Colonic mucosa (tissue), 4 donors: ENCODE measurements at regions not wholly inside any gene's neighbourhood (a gene's known extent, or its start where the extent isn't known, plus 50 kb on each side); places are given as distances from the start of the nearest gene placed in this dataset.

ENCODE experiments used
- DNase-seq: peaks from one replicate; pipeline ENCODE4 v3.0.0-alpha.2; 2020
- H3K27ac ChIP-seq: fragments of 200-600 bp; one replicate; pipeline ENCODE4 v1.8.0; 2021
- H3K27me3 ChIP-seq: fragments of 200-600 bp; one replicate; pipeline ENCODE4 v1.8.0; 2021
- H3K36me3 ChIP-seq: fragments of 200-600 bp; one replicate; pipeline ENCODE4 v1.8.0; 2021
- H3K4me1 ChIP-seq: fragments of 200-600 bp; one replicate; pipeline ENCODE4 v1.8.0; 2021; ENCODE audit warnings: mild to moderate bottlenecking
- H3K4me3 ChIP-seq: fragments of 200-600 bp; one replicate; pipeline ENCODE4 v1.8.0; 2021
- H3K9ac ChIP-seq, 2 donors: one replicate each; pipeline ENCODE4 v1.7.0; 2013; ENCODE audit warnings: control low read depth in 2 of 2, low read depth in 2 of 2, low read length in 2 of 2
- H3K9me3 ChIP-seq: fragments of 200-600 bp; one replicate; pipeline ENCODE4 v1.8.0; 2021
- CTCF ChIP-seq: fragments of 200-600 bp; IDR thresholded peaks from one replicate; pipeline ENCODE4 v1.8.0; 2022; ENCODE audit warnings: antibody characterized with exemption, mild to moderate bottlenecking
- intact Hi-C: fragments of 100-400 bp; cut with DNase I; formaldehyde crosslinking; loops from one replicate; pipeline ENCODE4 v1.14.1; 2022
- donor health status: healthy.
- donor health status: DM: no; HTN: no; CAD: no.
- donor health status: DM: no; HTN: no; CAD: no.

GRCh38 chr11:27250867-27251665 is 111.9 kb downstream of the CCDC34 start:
- no peak overlapping the region for H3K27ac ChIP-seq

GRCh38 chr11:27248576-27249509 is 114.2 kb downstream of the CCDC34 start:
- Histone ChIP-seq H3K27ac (no peak overlapping the region), H3K4me3 (no peak overlapping the region), H3K9me3 (no peaks in the 10 kb centered on the region), H3K27me3 (no peaks in the 10 kb centered on the region), H3K36me3 (no peaks in the 10 kb centered on the region), H3K4me1 (no peaks in the 10 kb centered on the region), H3K9ac (no peak overlapping the region)
- TF ChIP-seq CTCF = no peak
- intact Hi-C loops = no loop called here
- DNase-seq = no peak

More at GRCh38 chr11:27250867-27251665, 111.9 kb downstream of the CCDC34 start:
- H3K4me1 ChIP-seq = no peaks in the 10 kb centered on the region
- DNase-seq = no peak
- H3K9me3 ChIP-seq = no peaks in the 10 kb centered on the region
- H3K9ac ChIP-seq = no peak overlapping the region
- no peak for TF ChIP-seq CTCF
- no peaks in the 10 kb centered on the region for H3K27me3 ChIP-seq
- intact Hi-C loops = no loop called here
- no peaks in the 10 kb centered on the region for H3K36me3 ChIP-seq
- no peak overlapping the region for H3K4me3 ChIP-seq

- intact Hi-C loops = no loop called here
- H3K27ac ChIP-seq = no peak overlapping the region
- no peak for DNase-seq
- no peaks in the 10 kb centered on the region for H3K9me3 ChIP-seq
- H3K4me3 ChIP-seq = no peak overlapping the region
- H3K36me3 ChIP-seq = no peaks in the 10 kb centered on the region
- no peak overlapping the region for H3K9ac ChIP-seq
- no peaks in the 10 kb centered on the region for H3K27me3 ChIP-seq
- TF ChIP-seq CTCF = no peak
- no peaks in the 10 kb centered on the region for H3K4me1 ChIP-seq
Observed at GRCh38 chr11:27247660-27248059, 115.4 kb downstream of the CCDC34 start.

- no peaks in the 10 kb centered on the region for H3K36me3 ChIP-seq
- no peaks in the 10 kb centered on the region for H3K9me3 ChIP-seq
- no peaks in the 10 kb centered on the region for H3K27me3 ChIP-seq
- H3K4me1 ChIP-seq = no peaks in the 10 kb centered on the region
- no peak for DNase-seq
- no peak overlapping the region for H3K27ac ChIP-seq
- no peak for TF ChIP-seq CTCF
- intact Hi-C loops = no loop called here
- no peak overlapping the region for H3K9ac ChIP-seq
- no peak overlapping the region for H3K4me3 ChIP-seq
Observed at GRCh38 chr11:27246925-27247324, 116.1 kb downstream of the CCDC34 start.

GRCh38 chr11:27244900-27245299 is 118.1 kb downstream of the CCDC34 start:
- intact Hi-C loops = no loop called here
- DNase-seq = no peak
- TF ChIP-seq CTCF = no peak
- no peak overlapping the region for H3K4me3 ChIP-seq
- no peaks in the 10 kb centered on the region for H3K4me1 ChIP-seq
- no peaks in the 10 kb centered on the region for H3K27me3 ChIP-seq
- H3K9me3 ChIP-seq = no peaks in the 10 kb centered on the region
- H3K9ac ChIP-seq = no peak overlapping the region
- no peak overlapping the region for H3K27ac ChIP-seq
- no peaks in the 10 kb centered on the region for H3K36me3 ChIP-seq
